Islet of Langerhans (tissue), 1 donor: ENCODE measurements at regions not wholly inside any gene's neighbourhood (a gene's known extent, or its start where the extent isn't known, plus 50 kb on each side); places are given as distances from the start of the nearest gene placed in this dataset.
"Not testable (repeated sequence)": the region's sequence is repeated elsewhere in the genome, so short reads cannot be mapped to it uniquely, and the experiment has no call there.

Experiments
- FAIRE-seq: peaks from one replicate; lab custom pipeline; 2011; peaks lifted over from hg19 to GRCh38; lab: Jason Lieb, UNC

DNA sequence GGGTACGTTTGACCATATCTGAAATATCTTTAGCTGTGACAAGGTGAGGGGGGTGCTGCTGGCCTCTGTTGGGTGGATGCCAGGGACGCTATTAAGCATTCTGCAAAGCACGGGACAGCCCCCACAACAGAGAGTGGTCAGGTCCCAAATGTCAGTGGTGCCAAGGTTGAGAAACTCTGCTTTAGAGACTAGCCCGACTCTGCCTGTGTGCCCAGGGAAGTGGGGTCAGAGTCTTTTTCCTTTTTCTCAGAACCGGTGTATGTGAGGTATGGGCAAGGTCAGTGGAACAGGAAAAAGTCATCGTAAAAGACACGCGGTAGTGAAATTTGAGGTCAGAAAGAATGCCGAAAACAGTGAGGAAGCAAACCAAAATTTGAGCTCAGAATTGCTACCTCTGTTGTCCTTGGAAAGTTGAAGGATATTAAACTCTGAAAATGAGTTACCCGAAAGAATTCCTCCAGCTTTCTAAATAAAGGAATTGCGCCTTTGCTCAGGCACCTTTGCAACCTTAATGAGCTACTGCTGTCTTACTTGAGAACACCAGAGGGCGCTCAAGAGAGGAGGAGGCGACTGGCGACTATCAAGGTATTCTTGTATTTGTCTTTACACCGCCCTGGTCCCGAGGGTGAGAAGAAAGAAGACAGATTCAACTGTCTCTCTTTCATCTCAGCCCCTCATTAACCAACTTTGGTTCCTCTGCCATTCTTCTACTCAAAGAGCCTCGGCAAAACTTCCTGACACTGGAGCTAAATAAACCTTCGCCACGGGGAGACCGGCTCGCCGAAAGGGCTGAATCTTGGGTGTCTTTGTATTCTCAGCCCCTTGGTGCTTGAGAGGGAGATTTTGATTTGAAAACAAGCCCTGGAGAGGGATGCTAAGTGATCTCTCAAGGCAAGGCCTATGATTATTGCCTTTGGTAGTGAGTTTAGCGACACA is 85.4 kb upstream of the OLIG2 start:
- no peak for FAIRE-seq

DNA sequence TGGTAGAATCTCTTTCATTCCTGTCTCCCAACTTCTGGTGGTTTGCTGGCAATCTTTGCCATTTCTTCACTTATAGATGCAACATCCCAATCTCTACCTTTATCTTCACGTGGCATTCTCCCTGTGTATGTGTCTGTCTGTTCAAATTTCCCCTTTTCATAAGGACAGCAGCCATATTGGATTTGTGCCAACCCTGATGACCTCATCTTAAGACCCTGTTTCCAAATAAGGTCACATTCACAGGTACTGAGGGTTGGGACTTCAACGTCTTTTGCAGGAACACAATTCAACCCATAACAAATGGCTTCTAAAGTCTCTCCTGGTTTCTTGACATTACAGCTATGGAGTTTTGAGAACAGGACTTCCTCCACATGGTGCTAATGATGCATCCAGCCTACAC is 84.5 kb upstream of the OLIG2 start:
- no peak for FAIRE-seq

DNA sequence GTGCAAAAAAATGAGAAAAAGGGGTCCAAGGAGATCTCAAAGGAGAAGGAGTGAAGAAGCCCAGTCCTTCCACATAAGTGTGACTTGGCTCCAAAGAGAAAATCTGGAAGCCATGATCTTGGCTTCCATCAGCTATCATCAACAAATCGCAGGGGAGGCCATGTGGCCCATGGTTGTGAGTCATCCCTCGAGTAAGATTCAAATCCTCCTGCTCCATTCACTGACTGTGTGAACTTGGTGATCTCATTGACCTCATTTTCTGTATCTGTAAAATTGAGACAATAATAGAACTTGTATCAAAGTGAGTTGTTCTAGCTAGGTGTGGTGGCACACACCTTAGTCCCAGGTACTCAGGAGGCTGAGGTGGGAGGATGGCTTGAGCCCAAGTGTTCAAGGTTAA is 79.1 kb upstream of the OLIG2 start:
- no peak for FAIRE-seq

DNA sequence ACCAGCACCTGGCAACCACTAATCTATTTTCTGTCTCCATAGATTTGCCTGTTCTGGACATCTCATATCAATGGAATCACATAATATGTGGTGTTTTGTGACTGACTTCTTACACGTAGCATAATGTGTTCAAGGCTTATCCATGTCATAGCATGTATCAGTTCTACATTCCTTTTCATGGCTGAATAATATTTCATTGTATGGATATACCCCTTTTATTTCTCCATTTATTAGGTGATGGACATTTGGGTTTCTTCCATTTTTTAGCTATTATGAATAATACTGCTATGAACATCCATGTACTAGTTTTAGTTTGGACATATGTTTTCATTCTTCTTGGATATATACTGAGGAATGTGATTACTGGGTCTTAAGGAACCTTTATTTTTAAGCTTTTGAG is 78.0 kb upstream of the OLIG2 start:
- no peak for FAIRE-seq

DNA sequence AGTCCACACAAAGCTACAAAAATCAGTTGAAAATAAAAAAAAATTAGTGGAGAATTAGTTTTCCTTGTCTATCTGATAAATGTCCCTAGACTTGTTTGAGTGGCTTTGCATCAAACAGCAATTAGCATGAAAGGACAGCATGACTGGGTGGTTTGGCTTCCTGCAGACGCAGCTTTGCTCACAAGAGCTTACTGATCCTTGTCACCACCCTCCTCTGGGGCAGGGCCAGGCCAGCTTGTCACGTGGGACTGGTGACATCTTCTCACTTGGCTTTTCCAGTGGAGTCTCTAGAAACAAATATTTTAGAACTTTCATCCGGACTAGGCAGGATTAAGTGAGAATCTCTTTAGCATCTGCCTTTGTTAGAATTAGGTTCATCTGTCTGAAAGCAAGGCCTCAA is 76.0 kb upstream of the OLIG2 start:
- FAIRE-seq: no peak

DNA sequence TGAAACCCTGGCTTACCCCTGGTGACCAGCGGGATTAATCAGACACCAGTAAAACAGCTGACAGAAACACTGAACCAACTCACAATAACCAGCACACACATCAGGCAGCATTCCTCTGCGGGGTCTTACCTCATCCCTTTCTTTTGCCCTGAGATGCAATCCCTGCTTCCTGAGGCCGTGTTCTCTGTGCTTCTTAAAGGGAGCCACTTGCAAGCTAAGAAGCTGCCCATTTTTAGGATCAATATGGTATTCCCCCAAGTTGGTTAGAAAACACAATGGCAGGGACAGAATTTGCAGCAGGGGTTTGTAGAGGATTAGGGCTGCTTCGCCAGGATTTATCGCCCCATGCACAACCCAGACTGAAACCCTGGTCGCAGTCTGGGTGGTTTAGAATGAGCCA is 74.7 kb upstream of the OLIG2 start:
- no peak for FAIRE-seq

DNA sequence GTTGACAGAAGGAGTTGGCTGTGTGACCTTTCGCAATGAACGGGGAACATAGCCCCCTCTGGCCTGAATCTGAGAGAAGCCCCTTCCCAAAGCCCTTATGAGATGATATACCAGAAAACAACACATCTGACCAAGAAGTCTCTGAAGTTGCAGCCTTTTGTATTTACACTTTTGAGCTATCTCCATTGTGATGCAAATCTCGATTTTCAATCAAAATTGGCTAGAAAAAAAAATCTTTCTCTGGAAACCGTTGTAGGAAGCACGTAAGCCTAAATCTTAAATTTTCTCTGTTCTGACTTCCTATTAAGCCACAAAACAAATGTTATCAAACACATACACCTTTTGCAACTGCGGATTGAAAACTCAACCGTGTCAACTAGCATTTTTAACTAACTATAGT is 71.4 kb upstream of the OLIG2 start:
- no peak for FAIRE-seq

DNA sequence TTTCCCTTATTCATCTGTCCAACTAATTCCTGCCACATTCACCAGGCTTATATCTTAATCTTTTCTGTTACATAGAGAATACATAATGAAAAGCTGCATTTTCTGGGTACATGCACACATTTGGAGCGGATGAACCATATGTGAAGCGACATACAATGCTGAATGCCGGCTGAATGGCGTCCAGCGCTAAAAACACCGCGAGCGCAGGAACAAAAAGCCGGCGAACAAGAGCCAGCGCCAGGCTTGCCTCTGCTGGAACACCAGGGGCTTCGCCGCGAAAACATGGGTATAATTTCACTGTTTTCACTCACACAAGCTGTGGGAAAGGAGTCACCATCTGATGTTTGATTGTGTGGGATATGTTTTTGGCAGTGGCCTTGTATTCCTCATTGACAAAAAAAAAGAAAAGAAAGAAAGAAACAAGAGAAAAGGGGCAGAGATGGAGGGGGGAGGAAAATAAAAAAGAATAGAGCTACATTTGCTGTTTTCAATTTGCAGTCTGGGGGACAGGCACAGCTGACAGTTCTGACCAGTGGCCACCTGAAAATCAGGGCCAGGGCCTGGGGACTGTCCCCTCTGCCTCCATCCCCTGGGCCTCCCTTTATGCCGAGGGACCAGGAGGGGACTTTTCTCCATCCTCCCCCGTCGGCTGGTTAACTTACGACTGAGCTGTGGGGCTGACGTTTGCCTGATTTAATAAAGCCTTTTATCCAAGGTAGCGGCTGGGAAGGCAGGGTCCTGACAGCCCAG is 70.2 kb upstream of the OLIG2 start:
- FAIRE-seq: no peak

DNA sequence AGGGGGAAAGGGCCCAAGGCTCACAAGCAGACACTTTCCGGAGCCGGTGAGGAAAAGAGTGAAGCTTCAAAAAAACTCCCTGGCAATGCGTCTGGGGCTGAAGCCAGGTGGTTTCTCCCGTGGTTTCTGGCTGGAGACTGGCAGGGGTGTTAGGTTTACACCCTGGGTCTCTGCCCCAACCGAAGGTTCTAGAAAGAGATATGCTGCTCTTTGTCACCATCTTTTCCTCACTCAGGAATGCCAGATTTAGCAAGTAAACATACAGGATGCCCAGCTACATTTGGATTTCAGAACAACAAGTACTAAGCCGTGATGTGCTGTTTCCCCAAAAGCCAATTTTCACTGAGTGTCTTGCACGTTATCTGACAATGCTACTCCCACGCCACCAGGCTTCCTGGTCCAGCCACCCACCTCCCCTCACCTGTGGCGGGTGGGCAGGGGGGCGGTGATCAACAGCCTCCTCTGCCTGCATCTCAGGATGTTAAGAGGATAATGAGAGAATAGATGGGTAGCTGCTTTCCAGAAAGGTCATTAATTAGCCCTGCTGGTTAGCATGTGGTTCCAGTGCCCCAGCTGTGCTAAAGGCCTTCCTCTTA is 69.6 kb upstream of the OLIG2 start:
- no peak for FAIRE-seq

DNA sequence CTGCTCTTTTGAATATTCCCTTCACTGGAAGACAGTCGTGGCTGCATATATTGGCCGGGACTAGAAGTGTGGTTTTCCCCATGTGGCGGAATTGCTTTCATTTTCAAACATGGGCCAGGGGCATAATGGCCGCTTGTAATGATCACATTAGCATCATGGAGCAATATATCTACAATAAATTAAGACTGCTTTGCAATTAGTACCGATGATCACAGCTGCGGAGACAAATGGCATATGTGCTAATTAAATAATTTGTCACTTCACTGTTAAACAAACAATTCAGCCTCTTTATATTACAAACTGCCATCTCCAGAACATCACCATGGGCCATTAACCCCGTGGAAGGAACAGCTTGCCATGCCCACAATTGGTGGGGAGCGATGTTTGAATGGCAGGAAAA is 68.2 kb upstream of the OLIG2 start:
- no peak for FAIRE-seq

DNA sequence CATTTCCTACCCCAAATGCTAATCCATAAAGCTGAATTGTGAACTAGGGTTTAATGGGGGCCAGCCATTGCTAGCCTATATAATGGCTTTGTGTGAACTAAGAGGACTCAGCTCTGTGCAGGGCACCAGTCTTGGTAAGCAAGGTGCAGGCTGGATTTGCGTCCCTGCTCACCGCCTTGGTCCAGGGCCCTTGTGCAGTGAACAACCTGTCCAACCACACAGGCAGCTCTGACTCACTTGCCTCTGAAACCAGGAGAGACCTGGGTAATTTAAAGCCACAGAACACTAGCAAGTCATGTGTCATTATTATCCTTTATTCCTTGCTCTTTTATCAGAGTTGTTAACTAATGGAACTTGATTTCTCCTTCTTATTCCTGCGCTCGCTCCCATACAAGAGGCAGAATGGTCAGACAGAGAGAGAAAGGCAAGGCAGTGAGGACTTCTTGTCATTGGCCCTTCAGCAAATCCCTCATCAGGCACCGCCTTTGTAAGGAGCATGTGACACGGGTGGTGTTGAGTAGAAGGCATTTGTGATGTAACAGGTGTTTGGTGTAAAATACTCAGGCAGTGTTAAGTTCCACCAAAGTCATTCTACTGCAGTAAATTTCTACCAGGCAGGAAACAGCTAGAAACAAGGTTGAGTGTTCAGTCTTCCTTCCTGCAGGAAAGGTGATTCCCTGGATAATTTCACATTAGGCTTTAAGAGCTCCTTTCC is 67.3 kb upstream of the OLIG2 start:
- no peak for FAIRE-seq

DNA sequence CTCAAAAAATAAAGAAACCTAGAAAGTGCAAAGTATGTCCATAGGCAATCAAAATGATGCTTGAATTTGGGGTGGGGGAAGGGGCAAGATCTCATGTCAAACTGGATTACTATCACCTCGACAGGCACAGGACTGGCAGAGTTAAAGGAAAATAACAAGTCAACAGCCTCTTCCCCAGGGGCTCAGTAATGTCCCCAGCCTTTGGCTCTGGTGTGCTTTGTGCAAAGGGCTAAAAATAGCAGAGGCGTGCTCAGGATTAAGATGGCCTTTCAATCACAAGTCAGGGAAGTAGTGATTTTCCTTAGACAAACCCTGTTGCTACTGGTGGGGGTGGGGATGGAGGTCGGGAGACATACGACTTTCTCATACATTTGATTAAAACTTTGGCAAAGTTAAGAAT is 63.5 kb upstream of the OLIG2 start:
- FAIRE-seq: no peak

DNA sequence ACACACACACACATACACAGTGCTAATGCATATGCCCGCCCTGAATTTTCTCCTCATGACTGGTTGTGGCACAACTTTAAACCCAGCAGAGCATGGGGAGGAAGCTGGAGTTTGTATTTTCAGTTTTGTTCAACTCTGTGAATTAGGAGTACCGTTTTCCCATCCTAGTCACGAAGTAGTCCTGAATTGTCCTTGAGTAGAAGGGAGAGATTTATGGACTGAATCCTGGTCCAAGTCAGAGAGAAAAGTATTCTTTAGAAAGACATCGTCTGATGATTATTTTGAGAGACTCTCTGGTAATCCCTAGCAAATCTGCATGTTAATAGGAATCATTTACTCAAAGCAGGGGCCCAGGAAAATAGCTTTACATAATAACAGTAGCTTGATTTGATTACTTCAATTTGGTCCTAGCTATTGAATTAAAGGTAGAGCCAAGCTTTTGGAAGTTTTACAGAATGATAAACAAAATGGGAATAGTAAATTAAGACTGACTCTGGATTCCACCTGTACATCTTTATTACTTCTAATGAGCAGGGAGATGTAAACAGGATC is 60.5 kb upstream of the OLIG2 start:
- FAIRE-seq: no peak

DNA sequence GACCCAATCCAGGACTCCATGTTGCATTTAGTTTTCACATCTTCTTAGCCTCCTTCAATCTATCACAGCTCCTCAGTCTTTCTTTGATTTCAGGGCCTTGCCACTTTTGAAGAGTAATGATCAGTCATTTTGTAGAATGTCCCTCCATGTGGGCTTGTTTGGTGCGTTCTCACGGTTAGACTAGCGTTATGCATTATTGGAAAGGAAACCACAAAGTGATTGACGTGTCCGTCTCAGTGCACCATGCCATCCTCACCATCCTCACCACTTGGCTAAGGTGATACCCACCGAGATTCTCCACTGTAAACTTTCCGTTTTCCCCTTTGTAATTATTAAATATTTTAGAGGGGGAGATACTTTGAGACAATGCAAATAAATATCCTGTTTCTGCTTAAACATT is 59.6 kb upstream of the OLIG2 start:
- FAIRE-seq: no peak

DNA sequence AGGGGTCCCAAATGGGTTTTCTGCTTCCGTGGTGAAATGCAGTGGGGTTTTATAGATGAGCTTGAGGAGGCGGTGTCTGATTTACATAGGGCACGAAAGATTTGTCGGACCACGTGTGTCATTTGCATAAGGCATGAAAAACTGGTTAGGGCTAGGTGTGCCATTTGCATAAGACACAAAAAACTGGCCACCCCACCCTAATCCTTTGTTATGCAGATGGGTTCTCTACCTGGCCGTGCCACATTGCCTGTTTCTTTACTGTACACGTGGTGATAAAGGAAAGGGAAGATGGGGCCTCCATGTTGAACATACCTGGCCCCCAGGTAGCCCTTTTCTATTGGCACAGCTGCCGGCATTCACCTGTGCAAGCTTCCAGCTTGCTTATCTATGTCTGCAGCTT is 57.6 kb upstream of the OLIG2 start:
- not testable (repeated sequence) for FAIRE-seq

DNA sequence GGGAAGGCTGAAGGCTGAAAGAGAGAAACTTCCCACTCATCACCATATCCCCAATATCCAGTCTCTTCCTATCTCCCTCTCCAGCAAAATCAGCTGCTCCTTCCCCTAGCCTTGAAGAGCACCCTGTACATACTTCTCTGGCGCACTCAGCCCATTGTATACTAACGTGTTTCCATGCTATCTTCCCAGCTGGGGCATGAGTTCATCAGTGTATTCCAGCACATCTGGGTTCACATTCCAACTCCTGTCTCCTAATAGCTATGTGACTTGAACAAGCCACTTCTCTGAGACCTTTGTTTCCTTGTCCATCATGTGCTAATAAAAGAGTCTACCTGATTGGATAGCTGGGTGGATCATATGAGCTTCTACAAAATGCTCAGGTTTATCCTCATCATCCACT is 51.1 kb upstream of the OLIG2 start:
- FAIRE-seq: no peak

DNA sequence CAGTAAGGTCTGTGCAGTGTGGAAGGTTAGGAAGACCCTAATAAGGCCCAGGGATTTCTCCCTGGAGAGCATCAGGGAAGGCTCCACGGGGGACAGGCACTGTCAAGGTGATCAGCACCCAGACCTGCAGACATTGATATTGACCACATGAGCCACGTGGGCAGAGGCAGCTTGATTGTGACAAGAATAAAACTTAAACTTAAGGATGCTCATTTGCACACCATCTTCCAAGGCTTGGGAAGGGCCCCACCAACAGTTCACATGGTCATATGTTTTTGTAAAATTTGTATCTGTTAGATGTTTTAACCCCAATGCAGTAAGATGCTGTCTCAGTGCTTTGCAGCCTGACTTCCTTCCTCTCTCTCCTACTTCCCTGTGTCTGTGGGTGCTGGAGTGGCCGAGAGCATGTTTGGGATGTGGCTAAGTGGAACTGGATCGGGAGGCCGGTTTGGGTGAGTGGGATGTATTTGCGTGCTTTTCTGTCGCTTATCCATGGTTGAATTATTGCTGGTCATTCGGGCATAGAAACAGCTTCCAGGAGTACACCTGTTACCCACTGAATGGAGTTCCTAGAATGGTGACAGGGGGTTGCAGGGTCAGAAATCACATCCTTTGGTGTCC is 49.8 kb upstream of the OLIG2 start:
- FAIRE-seq: no peak
